H9 (cell line): ENCODE measurements at regions not wholly inside any gene's neighbourhood (a gene's known extent, or its start where the extent isn't known, plus 50 kb on each side); places are given as distances from the start of the nearest gene placed in this dataset.
"Not testable (repeated sequence)": the region's sequence is repeated elsewhere in the genome, so short reads cannot be mapped to it uniquely, and the experiment has no call there.

ENCODE experiments used
- DNase-seq: peaks from one replicate; pipeline ENCODE4 v3.0.0-alpha.2; 2017
- H2AFZ ChIP-seq: one replicate; pipeline ENCODE4 v1.6.1; 2013; ENCODE audit warnings: mild to moderate bottlenecking, low read length, control low read depth, moderate library complexity
- H2AK5ac ChIP-seq: 2 replicates; pipeline ENCODE4 v1.6.1; 2013; ENCODE audit warnings: low read length, control low read depth, mixed read lengths; ENCODE audit not compliant: insufficient read length
- H2BK120ac ChIP-seq: one replicate; pipeline ENCODE4 v1.6.1; 2013; ENCODE audit warnings: low read depth, mild to moderate bottlenecking, low read length, control low read depth, inconsistent platforms; ENCODE audit not compliant: poor library complexity, severe bottlenecking
- H2BK12ac ChIP-seq: 2 replicates; pipeline ENCODE4 v1.6.1; 2013; ENCODE audit warnings: low read length, control low read depth, mixed read lengths, low read depth; ENCODE audit not compliant: insufficient read length
- H2BK15ac ChIP-seq: 2 replicates; pipeline ENCODE4 v1.6.1; 2013; ENCODE audit warnings: low read depth, low read length, control low read depth
- H2BK20ac ChIP-seq: one replicate; pipeline ENCODE4 v1.6.1; 2013; ENCODE audit warnings: low read depth, mild to moderate bottlenecking, low read length, control low read depth, inconsistent platforms; ENCODE audit not compliant: poor library complexity, severe bottlenecking
- H2BK5ac ChIP-seq: 2 replicates; pipeline ENCODE4 v1.6.1; 2013; ENCODE audit warnings: low read length, control low read depth, mixed read lengths; ENCODE audit not compliant: insufficient read length
- H3K14ac ChIP-seq: 2 replicates; pipeline ENCODE4 v1.6.1; 2013; ENCODE audit warnings: low read length, control low read depth; ENCODE audit not compliant: insufficient read depth
- H3K18ac ChIP-seq: 2 replicates; pipeline ENCODE4 v1.6.1; 2013; ENCODE audit warnings: low read depth, mild to moderate bottlenecking, mixed read lengths, low read length, control low read depth; ENCODE audit not compliant: insufficient read length
- H3K23ac ChIP-seq: 2 replicates; pipeline ENCODE4 v1.6.1; 2013; ENCODE audit warnings: low read length, control low read depth, mixed read lengths, low read depth; ENCODE audit not compliant: insufficient read length
- H3K23me2 ChIP-seq: 2 replicates; pipeline ENCODE4 v1.6.1; 2013; ENCODE audit warnings: low read depth, mild to moderate bottlenecking, mixed read lengths, low read length, control low read depth; ENCODE audit not compliant: insufficient read length, poor library complexity, severe bottlenecking
- H3K27ac ChIP-seq: 2 replicates; pipeline ENCODE4 v1.5.1; 2013; ENCODE audit warnings: low read length, control low read depth, mixed read lengths, low read depth; ENCODE audit not compliant: insufficient read length
- H3K27me3 ChIP-seq: 2 replicates; pipeline ENCODE4 v1.6.1; 2013; ENCODE audit warnings: low read length, control low read depth, inconsistent platforms; ENCODE audit not compliant: insufficient read depth
- H3K4ac ChIP-seq: 2 replicates; pipeline ENCODE4 v1.6.1; 2013; ENCODE audit warnings: low read depth, mild to moderate bottlenecking, control low read depth, inconsistent platforms, low read length, moderate library complexity
- H3K4me1 ChIP-seq: 2 replicates; pipeline ENCODE4 v1.6.1; 2013; ENCODE audit warnings: low read length, control low read depth, inconsistent platforms; ENCODE audit not compliant: insufficient read depth
- H3K4me2 ChIP-seq: 2 replicates; pipeline ENCODE4 v1.6.1; 2013; ENCODE audit warnings: low read length, control low read depth, mixed read lengths; ENCODE audit not compliant: insufficient read length, insufficient read depth
- H3K56ac ChIP-seq: 2 replicates; pipeline ENCODE4 v1.6.1; 2013; ENCODE audit warnings: low read depth, mild to moderate bottlenecking, mixed read lengths, low read length, control low read depth; ENCODE audit not compliant: insufficient read length
- H3K79me1 ChIP-seq: 2 replicates; pipeline ENCODE4 v1.6.1; 2013; ENCODE audit warnings: low read depth, mild to moderate bottlenecking, moderate library complexity, low read length, control low read depth, inconsistent platforms; ENCODE audit not compliant: insufficient read depth, poor library complexity, severe bottlenecking
- H3K79me2 ChIP-seq: 2 replicates; pipeline ENCODE4 v1.6.1; 2013; ENCODE audit warnings: low read length, control low read depth, inconsistent platforms; ENCODE audit not compliant: insufficient read depth
- H3K9ac ChIP-seq: 2 replicates; pipeline ENCODE4 v1.6.1; 2013; ENCODE audit warnings: low read length, control low read depth, mixed read lengths; ENCODE audit not compliant: insufficient read length; ENCODE audit errors: extremely low read depth
- H3K9me3 ChIP-seq: one replicate; pipeline ENCODE4 v1.6.1; 2013; ENCODE audit warnings: low read depth, low read length, inconsistent platforms; ENCODE audit not compliant: control insufficient read depth
- H3T11ph ChIP-seq: one replicate; pipeline ENCODE4 v1.6.1; 2013; ENCODE audit warnings: mild to moderate bottlenecking, low read length, control low read depth, inconsistent platforms
- H4K20me1 ChIP-seq: one replicate; pipeline ENCODE4 v1.6.1; 2013; ENCODE audit not compliant: control insufficient read depth, insufficient read length, insufficient read depth
- H4K5ac ChIP-seq: 2 replicates; pipeline ENCODE4 v1.6.1; 2013; ENCODE audit warnings: low read depth, mild to moderate bottlenecking, mixed read lengths, low read length, control low read depth; ENCODE audit not compliant: insufficient read length
- H4K8ac ChIP-seq: replicated peaks from 2 replicates; pipeline ENCODE4 v1.6.1; 2013; ENCODE audit warnings: low read length, control low read depth, mixed read lengths, low read depth; ENCODE audit not compliant: insufficient read length
- H4K91ac ChIP-seq: 2 replicates; pipeline ENCODE4 v1.6.1; 2013; ENCODE audit warnings: low read depth, mild to moderate bottlenecking, moderate library complexity, mixed read lengths, low read length, control low read depth; ENCODE audit not compliant: insufficient read length
- H3K27ac Mint-ChIP-seq, 3 experiments: 2 replicates in 2 of 3; 3 replicates in 1 of 3; pipeline ENCODE4 v1.8.0; 2020 to 2021; ENCODE audit warnings: mixed read lengths in 3 of 3, mild to moderate bottlenecking in 1 of 3, moderate library complexity in 1 of 3
- H3K27me3 Mint-ChIP-seq: 2 replicates; pipeline ENCODE4 v1.8.0; 2021; ENCODE audit warnings: low read depth, mild to moderate bottlenecking, moderate library complexity, mixed read lengths
- H3K36me3 Mint-ChIP-seq, 3 experiments: 2 replicates in 2 of 3; 3 replicates in 1 of 3; pipeline ENCODE4 v1.8.0; 2020 to 2021; ENCODE audit warnings: low read depth in 3 of 3, mixed read lengths in 3 of 3; ENCODE audit not compliant: insufficient read depth in 1 of 3
- H3K4me1 Mint-ChIP-seq, 2 experiments: 2 replicates each; pipeline ENCODE4 v1.8.0; 2020; ENCODE audit warnings: mixed read lengths in 2 of 2
- H3K4me3 Mint-ChIP-seq, 2 experiments: 2 replicates in 1 of 2; 3 replicates in 1 of 2; pipeline ENCODE4 v1.8.0; 2020 to 2021; ENCODE audit warnings: mild to moderate bottlenecking in 2 of 2, mixed read lengths in 2 of 2, moderate library complexity in 1 of 2
- H3K9me3 Mint-ChIP-seq, 2 experiments: 2 replicates in 1 of 2; 3 replicates in 1 of 2; pipeline ENCODE4 v1.8.0; 2020; ENCODE audit warnings: mild to moderate bottlenecking in 2 of 2, mixed read lengths in 2 of 2, moderate library complexity in 1 of 2
- WGBS: extraction: QIAGEN DNeasy Blood & Tissue Kit; methylation state at CpG from one replicate; pipeline ENCODE4 v1.1.7; 2013; ENCODE audit warnings: missing lambda C conversion rate, low lambda C conversion rate, mixed read lengths; ENCODE audit not compliant: insufficient read length; ENCODE audit errors: extremely low coverage; 5-methylcytosine and 5-hydroxymethylcytosine counted together
- TF ChIP-seq, protein P1 (sequence below): fragments of 200-600 bp; sonication (generic); conservative IDR thresholded peaks from 3 replicates; pipeline ENCODE4 v1.8.0; 2021; ENCODE audit warnings: antibody characterized with exemption, mild to moderate bottlenecking

DNA sequence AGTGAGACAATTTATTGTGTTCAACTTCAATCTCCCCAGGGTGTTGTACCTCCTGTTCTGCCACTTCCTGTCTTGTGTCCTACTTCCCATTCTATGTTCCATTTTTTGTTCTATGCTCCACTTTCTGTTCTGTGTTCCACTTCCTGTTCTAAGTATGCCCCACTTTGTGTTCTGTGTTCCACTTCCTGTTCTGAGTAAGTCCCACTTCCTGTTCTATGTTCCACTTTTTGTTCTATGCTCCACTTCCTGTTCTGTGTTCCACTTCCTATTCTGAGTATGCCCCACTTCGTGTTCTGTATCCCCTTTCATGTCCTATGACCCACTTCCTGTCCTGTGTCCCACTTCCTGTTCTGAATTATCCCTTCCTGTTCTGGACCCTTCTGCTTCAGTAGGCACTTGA is 732.7 kb downstream of the TBC1D22A start:
- Histone ChIP-seq H2BK5ac (no peak overlapping the region), H4K20me1 (no peaks in the 10 kb centered on the region), H3T11ph (no peak overlapping the region), H4K5ac (no peak overlapping the region), H3K9ac (no peak overlapping the region), H3K9me3 (peaks cover 87% of the 10 kb centered on the region), H3K4me1 (no peaks in the 10 kb centered on the region), H3K4ac (no peak overlapping the region), H2AK5ac (no peak overlapping the region), H3K23ac (no peak overlapping the region), H2BK120ac (no peak overlapping the region), H3K79me1 (no peaks in the 10 kb centered on the region), H2AFZ (no peak overlapping the region), H3K27ac (no peak overlapping the region), H3K18ac (no peak overlapping the region), H4K8ac (no peak overlapping the region), H2BK12ac (no peak overlapping the region), H2BK20ac (no peak overlapping the region), H3K27me3 (no peaks in the 10 kb centered on the region), H3K14ac (no peak overlapping the region), H4K91ac (no peak overlapping the region), H2BK15ac (no peak overlapping the region), H3K56ac (no peak overlapping the region), H3K79me2 (no peaks in the 10 kb centered on the region), H3K23me2 (no peaks in the 10 kb centered on the region), H3K4me2 (no peak overlapping the region)
- peaks cover 85 to 94% of the 10 kb centered on the region in 2 experiments for H3K9me3 Mint-ChIP-seq
- no peak overlapping the region for H3K27ac Mint-ChIP-seq
- H3K4me1 Mint-ChIP-seq, result no peaks in the 10 kb centered on the region
- H3K4me3 Mint-ChIP-seq, result no peak overlapping the region
- peaks cover 13 to 60% (median 18%) of the 10 kb centered on the region in 3 experiments for H3K36me3 Mint-ChIP-seq
- no peak for DNase-seq
- TF ChIP-seq, protein P1, sequence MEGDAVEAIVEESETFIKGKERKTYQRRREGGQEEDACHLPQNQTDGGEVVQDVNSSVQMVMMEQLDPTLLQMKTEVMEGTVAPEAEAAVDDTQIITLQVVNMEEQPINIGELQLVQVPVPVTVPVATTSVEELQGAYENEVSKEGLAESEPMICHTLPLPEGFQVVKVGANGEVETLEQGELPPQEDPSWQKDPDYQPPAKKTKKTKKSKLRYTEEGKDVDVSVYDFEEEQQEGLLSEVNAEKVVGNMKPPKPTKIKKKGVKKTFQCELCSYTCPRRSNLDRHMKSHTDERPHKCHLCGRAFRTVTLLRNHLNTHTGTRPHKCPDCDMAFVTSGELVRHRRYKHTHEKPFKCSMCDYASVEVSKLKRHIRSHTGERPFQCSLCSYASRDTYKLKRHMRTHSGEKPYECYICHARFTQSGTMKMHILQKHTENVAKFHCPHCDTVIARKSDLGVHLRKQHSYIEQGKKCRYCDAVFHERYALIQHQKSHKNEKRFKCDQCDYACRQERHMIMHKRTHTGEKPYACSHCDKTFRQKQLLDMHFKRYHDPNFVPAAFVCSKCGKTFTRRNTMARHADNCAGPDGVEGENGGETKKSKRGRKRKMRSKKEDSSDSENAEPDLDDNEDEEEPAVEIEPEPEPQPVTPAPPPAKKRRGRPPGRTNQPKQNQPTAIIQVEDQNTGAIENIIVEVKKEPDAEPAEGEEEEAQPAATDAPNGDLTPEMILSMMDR, result no peak
- peaks cover 6% of the 10 kb centered on the region for H3K27me3 Mint-ChIP-seq
- WGBS, result no CpG with 5 or more reads among the region's 1 CpG

- H3K4me2 ChIP-seq, H3T11ph ChIP-seq, H3K18ac ChIP-seq, H2AFZ ChIP-seq, H2BK5ac ChIP-seq, H3K79me1 ChIP-seq, H3K27ac ChIP-seq, H3K14ac ChIP-seq, H4K8ac ChIP-seq, H3K23me2 ChIP-seq, H3K4me1 ChIP-seq, H2BK15ac ChIP-seq, H3K4ac ChIP-seq, H3K23ac ChIP-seq, H4K91ac ChIP-seq, H2BK12ac ChIP-seq, H3K27ac Mint-ChIP-seq, H4K20me1 ChIP-seq, H2AK5ac ChIP-seq, H3K27me3 Mint-ChIP-seq, H3K56ac ChIP-seq, H3K4me3 Mint-ChIP-seq, DNase-seq, H3K9ac ChIP-seq, H3K79me2 ChIP-seq, H4K5ac ChIP-seq, H3K4me1 Mint-ChIP-seq, H2BK120ac ChIP-seq, H3K27me3 ChIP-seq, H2BK20ac ChIP-seq: not testable (repeated sequence)
- H3K9me3 ChIP-seq, result peaks cover 82% of the 10 kb centered on the region
- WGBS, result no CpG with 5 or more reads among the region's 24 CpGs
- Mint-ChIP-seq H3K36me3 (peaks cover 4 to 42% (median 16%) of the 10 kb centered on the region in 3 experiments; a peak in 6 of 7 replicates), H3K9me3 (peaks cover 80 to 91% of the 10 kb centered on the region in 2 experiments)
These were observed 725.7 kb downstream of the TBC1D22A start for GRCh38 chr22:47488131-47488530.
